Lower lobe of right lung (tissue), 2 donors: ENCODE measurements at regions not wholly inside any gene's neighbourhood (a gene's known extent, or its start where the extent isn't known, plus 50 kb on each side); places are given as distances from the start of the nearest gene placed in this dataset.

Experiments
- ATAC-seq, 2 donors: fragments of 200-7000 bp; cut with Tn5 transposase; one replicate each; pipeline ENCODE4 v1.9.1; 2020 to 2022; ENCODE audit warnings: mild to moderate bottlenecking in 2 of 2, moderate library complexity in 2 of 2
- DNase-seq: peaks from one replicate; pipeline ENCODE4 v3.0.0-alpha.2; 2020
- H3K27ac ChIP-seq: fragments of 200-600 bp; one replicate; pipeline ENCODE4 v1.8.0; 2022
- H3K27me3 ChIP-seq: fragments of 200-600 bp; one replicate; pipeline ENCODE4 v1.8.0; 2022; ENCODE audit warnings: low read depth
- H3K36me3 ChIP-seq: fragments of 200-600 bp; one replicate; pipeline ENCODE4 v1.8.0; 2022; ENCODE audit warnings: mild to moderate bottlenecking
- H3K4me1 ChIP-seq: fragments of 200-600 bp; one replicate; pipeline ENCODE4 v1.8.0; 2022
- H3K4me3 ChIP-seq: fragments of 200-600 bp; one replicate; pipeline ENCODE4 v1.8.0; 2022; ENCODE audit warnings: mild to moderate bottlenecking
- H3K9me3 ChIP-seq: fragments of 200-600 bp; one replicate; pipeline ENCODE4 v1.8.0; 2022
- intact Hi-C: fragments of 100-400 bp; cut with DNase I; formaldehyde crosslinking; loops from one replicate; pipeline ENCODE4 v1.11.0; 2022
- TF ChIP-seq, protein P1 (sequence below): fragments of 200-600 bp; IDR thresholded peaks from one replicate; pipeline ENCODE4 v1.8.0; 2022; ENCODE audit warnings: antibody characterized with exemption, mild to moderate bottlenecking
- donor health status: DM: no; HTN: yes; CAD: no; lungs with severe emphysema.

DNA sequence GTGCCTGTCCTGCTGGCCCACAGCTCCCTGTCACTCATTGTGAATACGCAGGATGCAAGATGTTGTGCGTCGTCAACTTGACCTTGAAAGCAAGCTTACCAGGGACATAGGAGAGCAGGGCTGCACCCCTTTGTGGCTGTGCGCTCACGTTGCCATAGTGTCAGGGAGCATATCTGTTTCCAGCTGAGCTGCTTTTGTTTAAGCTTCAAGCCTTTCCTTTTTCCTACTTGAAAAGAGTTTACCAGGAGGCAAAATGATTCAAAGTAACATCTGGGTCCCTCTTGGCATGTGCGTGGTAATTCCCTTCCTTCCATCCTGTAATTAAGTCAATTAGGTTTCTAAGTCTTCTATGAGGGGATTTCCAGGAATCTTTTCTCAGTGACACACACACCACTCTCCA is 537.1 kb downstream of the AJAP1 start:
- Histone ChIP-seq H3K4me1 (no peaks in the 10 kb centered on the region), H3K27ac (no peak overlapping the region), H3K36me3 (no peaks in the 10 kb centered on the region), H3K4me3 (no peak overlapping the region), H3K27me3 (no peaks in the 10 kb centered on the region), H3K9me3 (no peaks in the 10 kb centered on the region)
- TF ChIP-seq, protein P1, sequence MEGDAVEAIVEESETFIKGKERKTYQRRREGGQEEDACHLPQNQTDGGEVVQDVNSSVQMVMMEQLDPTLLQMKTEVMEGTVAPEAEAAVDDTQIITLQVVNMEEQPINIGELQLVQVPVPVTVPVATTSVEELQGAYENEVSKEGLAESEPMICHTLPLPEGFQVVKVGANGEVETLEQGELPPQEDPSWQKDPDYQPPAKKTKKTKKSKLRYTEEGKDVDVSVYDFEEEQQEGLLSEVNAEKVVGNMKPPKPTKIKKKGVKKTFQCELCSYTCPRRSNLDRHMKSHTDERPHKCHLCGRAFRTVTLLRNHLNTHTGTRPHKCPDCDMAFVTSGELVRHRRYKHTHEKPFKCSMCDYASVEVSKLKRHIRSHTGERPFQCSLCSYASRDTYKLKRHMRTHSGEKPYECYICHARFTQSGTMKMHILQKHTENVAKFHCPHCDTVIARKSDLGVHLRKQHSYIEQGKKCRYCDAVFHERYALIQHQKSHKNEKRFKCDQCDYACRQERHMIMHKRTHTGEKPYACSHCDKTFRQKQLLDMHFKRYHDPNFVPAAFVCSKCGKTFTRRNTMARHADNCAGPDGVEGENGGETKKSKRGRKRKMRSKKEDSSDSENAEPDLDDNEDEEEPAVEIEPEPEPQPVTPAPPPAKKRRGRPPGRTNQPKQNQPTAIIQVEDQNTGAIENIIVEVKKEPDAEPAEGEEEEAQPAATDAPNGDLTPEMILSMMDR: no peak
- intact Hi-C loops: no loop called here
- ATAC-seq: no peak
- no peak for DNase-seq

DNA sequence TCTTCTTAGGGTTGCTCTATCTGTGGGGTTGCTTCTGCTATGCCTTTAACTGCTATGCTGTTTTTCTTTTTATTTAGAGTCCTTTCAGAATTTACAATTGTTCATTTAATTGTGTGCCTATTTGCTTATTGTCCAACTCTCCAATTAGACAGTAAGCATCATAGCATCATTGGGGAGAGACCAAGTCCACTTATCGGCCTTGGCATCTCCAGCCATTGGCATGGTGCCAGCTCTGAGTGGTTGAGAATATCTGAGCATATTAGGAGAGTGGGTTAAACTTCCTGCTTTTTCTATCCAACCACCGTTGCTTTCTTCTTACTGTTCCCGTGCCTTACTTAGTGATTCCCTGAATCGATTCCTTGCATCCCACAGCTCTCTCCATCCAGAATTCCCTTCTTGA is 535.0 kb downstream of the AJAP1 start:
- TF ChIP-seq, protein P1: no peak
- Histone ChIP-seq H3K4me1 (no peaks in the 10 kb centered on the region), H3K27me3 (peaks cover 8% of the 10 kb centered on the region), H3K27ac (no peak overlapping the region), H3K36me3 (no peaks in the 10 kb centered on the region), H3K9me3 (no peaks in the 10 kb centered on the region), H3K4me3 (no peak overlapping the region)
- DNase-seq (no peak), ATAC-seq (no peak)
- intact Hi-C loops: no loop called here

DNA sequence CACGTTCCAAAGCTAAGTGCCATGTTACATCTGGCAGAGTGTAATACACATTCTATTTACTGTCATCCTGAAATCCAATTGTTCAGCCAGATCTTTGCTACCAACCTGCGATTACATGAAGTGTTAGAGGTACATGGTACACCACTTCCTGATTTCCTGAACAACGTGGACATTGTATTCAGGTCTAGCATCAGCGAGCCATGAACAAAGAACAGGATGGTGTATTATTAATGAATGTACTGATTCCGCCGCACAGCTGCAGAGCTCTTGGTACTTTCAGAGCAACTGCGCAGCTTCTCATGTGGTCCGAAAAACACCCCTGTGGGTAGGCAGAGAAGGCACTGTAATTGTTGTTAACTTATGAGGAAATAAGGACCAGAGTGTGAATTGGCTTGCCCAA is 511.4 kb downstream of the AJAP1 start:
- Histone ChIP-seq H3K9me3 (no peaks in the 10 kb centered on the region), H3K27ac (no peak overlapping the region), H3K4me1 (no peaks in the 10 kb centered on the region), H3K4me3 (no peak overlapping the region), H3K36me3 (no peaks in the 10 kb centered on the region), H3K27me3 (peaks cover 5% of the 10 kb centered on the region)
- DNase-seq (no peak), ATAC-seq (no peak)
- intact Hi-C loops: no loop called here
- TF ChIP-seq, protein P1: no peak

DNA sequence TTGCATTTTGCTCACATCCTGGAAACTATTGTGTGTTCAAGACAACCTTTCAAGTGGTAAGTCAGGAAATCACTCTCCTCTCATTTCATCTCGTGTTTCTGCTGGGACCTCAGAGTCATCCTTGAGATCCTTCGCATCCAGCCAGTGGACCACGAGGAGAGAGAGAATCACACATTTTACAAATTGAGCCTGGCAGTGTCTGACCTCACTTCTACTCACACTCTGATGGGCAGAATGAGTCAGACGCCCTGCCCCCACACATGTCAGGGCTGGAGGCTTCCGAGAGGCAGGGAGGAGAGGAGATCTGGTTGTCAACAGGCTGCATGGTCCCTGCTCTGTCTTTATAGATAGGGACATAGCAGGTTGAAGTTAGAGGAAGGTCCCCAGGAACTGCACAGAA is 509.7 kb downstream of the AJAP1 start:
- Histone ChIP-seq H3K36me3 (no peaks in the 10 kb centered on the region), H3K27me3 (peaks cover 5% of the 10 kb centered on the region), H3K27ac (no peak overlapping the region), H3K9me3 (no peaks in the 10 kb centered on the region), H3K4me1 (no peaks in the 10 kb centered on the region), H3K4me3 (no peak overlapping the region)
- TF ChIP-seq, protein P1: no peak
- DNase-seq: no peak
- ATAC-seq: no peak
- intact Hi-C loops: no loop called here

DNA sequence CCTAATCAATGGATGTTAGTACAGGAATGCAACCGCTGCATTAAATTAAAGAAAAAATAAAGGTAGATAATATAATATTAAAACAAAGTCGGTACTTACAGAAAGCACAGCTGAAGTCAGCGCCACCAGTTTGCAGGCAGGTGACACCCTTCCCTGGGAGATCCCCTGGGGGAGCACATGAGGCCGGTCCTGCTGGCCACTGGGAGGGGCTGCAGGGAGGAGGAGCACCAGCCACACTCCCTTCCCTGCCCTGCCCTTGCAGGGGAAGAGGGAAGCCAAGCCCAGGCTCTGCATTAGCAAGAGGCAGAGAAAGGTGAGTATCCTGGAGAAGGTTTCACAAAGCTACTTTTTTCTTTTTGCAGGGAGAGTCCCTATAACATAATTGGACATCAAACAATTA is 507.0 kb downstream of the AJAP1 start:
- Histone ChIP-seq H3K27ac (no peak overlapping the region), H3K36me3 (no peaks in the 10 kb centered on the region), H3K4me3 (no peak overlapping the region), H3K9me3 (no peaks in the 10 kb centered on the region), H3K27me3 (peaks cover 3% of the 10 kb centered on the region), H3K4me1 (no peaks in the 10 kb centered on the region)
- TF ChIP-seq, protein P1: no peak
- no peak for DNase-seq
- intact Hi-C loops: no loop called here
- no peak for ATAC-seq

DNA sequence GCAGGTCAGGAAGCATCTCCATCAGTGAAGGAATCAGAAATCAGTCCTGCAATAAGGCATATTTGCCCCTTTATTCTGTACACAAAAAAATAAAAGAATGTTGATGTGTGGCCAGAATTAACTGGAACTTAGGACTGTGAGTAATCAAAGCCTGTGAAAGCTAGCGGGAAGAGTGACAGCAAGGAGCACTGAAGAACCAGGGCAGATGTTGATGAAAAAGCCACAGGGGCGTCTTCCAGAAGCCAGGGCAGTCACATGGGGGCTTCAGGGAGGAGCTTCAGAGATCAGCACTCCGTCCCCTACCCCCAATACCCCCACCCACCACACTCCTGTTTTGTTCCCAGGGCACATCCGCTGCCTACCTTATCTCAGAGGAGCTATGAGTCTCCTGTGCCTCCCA is 502.8 kb downstream of the AJAP1 start:
- no peak for ATAC-seq

More for the DNA sequence above, 502.8 kb downstream of the AJAP1 start:
- no peak for DNase-seq
- H3K27me3 ChIP-seq: no peaks in the 10 kb centered on the region
- intact Hi-C loops: no loop called here
- H3K4me1 ChIP-seq: no peaks in the 10 kb centered on the region
- no peaks in the 10 kb centered on the region for H3K9me3 ChIP-seq
- H3K4me3 ChIP-seq: no peak overlapping the region
- TF ChIP-seq, protein P1: no peak
- no peak overlapping the region for H3K27ac ChIP-seq
- no peaks in the 10 kb centered on the region for H3K36me3 ChIP-seq
